Heart left ventricle (tissue), 13 donors: ENCODE measurements at regions not wholly inside any gene's neighbourhood (a gene's known extent, or its start where the extent isn't known, plus 50 kb on each side); places are given as distances from the start of the nearest gene placed in this dataset.

Source experiments
- CTCF ChIP-seq, 12 donors: fragments of 200-600 bp; sonication (generic) in 4 of 12; IDR thresholded peaks; one replicate each; pipeline versions ENCODE4 v1.5.0 to v1.8.0; 2018 to 2022; ENCODE audit warnings: antibody characterized with exemption in 12 of 12, mild to moderate bottlenecking in 5 of 12
- POLR2A ChIP-seq, 2 donors: fragments of 450-650 bp; IDR thresholded peaks; one replicate each; pipeline ENCODE4 v1.6.1; 2017; ENCODE audit warnings: antibody characterized with exemption in 2 of 2, mild to moderate bottlenecking in 2 of 2, moderate library complexity in 2 of 2
- donor health status: ischemic (EF 13 %, LVEDD 7.1; RV severe dilation, severe dysfunction).
- donor health status: DM: no; HTN: yes; CAD: no.
- donor health status: DM: no; HTN: no; CAD: no.
- donor health status: ischemic (EF 25% LVEDD 6.9; RV normal size, moderate dysfunction).
- donor health status: ischemic (EF 25% LVEDD 5.7; RV mildly dilated, moderate dysfunction).
- donor health status: ischemic (EF 35%, LVEDD 5.7; RV mildly dilated, moderate dysfunction).
- donor health status: nonischemic (EF 11% LVEDD 7.7; RV severe dilation, severe dysfunction).
- donor health status: DM: yes; HTN: yes; CAD: no.
- donor health status: PGD.
- donor health status: ischemic (EF 29% LVEDD 5.4; RV normal size, mild dysfunction).
- donor health status: nonischemic (EF 23%, LVEDD 6.1; RV moderate dilation, normal function).

- TF ChIP-seq POLR2A (IDR thresholded peaks at IDR 0.05) (no peak), CTCF (IDR thresholded peaks at IDR 0.05) (no peak)
Observed at GRCh38 chr2:235191486-235191885, 239.7 kb downstream of the SH3BP4 start.
